Neural progenitor cell (in vitro differentiated cells): ENCODE measurements at regions not wholly inside any gene's neighbourhood (a gene's known extent, or its start where the extent isn't known, plus 50 kb on each side); places are given as distances from the start of the nearest gene placed in this dataset.

ENCODE experiments used
- DNase-seq: peaks from one replicate; pipeline ENCODE4 v3.0.0-alpha.2; 2016; ENCODE audit warnings: low spot score
- H2AFZ ChIP-seq: fragments of 200-600 bp; sonication (generic); replicated peaks from 2 replicates; pipeline ENCODE4 v1.6.1; 2016; ENCODE audit warnings: antibody characterized with exemption
- H3F3A ChIP-seq: fragments of 200-600 bp; sonication (generic); 2 replicates; pipeline ENCODE4 v1.6.1; 2016; ENCODE audit warnings: antibody characterized with exemption, low read depth
- H3K27ac ChIP-seq: fragments of 200-600 bp; sonication (generic); 2 replicates; pipeline ENCODE4 v1.5.1; 2016; ENCODE audit warnings: mild to moderate bottlenecking
- H3K27me3 ChIP-seq: fragments of 200-600 bp; sonication (generic); 2 replicates; pipeline ENCODE4 v1.6.1; 2016; ENCODE audit warnings: mild to moderate bottlenecking, moderate library complexity
- H3K36me3 ChIP-seq: fragments of 200-600 bp; sonication (generic); 2 replicates; pipeline ENCODE4 v1.5.1; 2016
- H3K4me1 ChIP-seq: fragments of 200-600 bp; sonication (generic); 2 replicates; pipeline ENCODE4 v1.6.1; 2016; ENCODE audit warnings: mixed run types
- H3K4me2 ChIP-seq: fragments of 200-600 bp; sonication (generic); 2 replicates; pipeline ENCODE4 v1.6.1; 2016
- H3K4me3 ChIP-seq: fragments of 200-600 bp; sonication (generic); 2 replicates; pipeline ENCODE4 v1.5.1; 2016
- H3K79me2 ChIP-seq: fragments of 200-600 bp; sonication (generic); 2 replicates; pipeline ENCODE4 v1.6.1; 2016; ENCODE audit warnings: low read depth
- H3K9ac ChIP-seq: fragments of 200-600 bp; sonication (generic); 2 replicates; pipeline ENCODE4 v1.6.1; 2016
- H3K9me3 ChIP-seq: fragments of 200-600 bp; sonication (generic); 2 replicates; pipeline ENCODE4 v1.5.1; 2016; ENCODE audit warnings: low read depth
- H4K20me1 ChIP-seq: fragments of 200-600 bp; sonication (generic); 2 replicates; pipeline ENCODE4 v1.6.1; 2016; ENCODE audit warnings: low read depth
- H3K27ac Mint-ChIP-seq: 3 replicates; pipeline ENCODE4 v1.8.0; 2021; ENCODE audit warnings: mixed read lengths
- H3K27me3 Mint-ChIP-seq: 2 replicates; pipeline ENCODE4 v1.8.0; 2022; ENCODE audit warnings: low read depth, mild to moderate bottlenecking, inconsistent platforms, moderate library complexity, mixed read lengths; ENCODE audit not compliant: insufficient read depth
- H3K36me3 Mint-ChIP-seq: 3 replicates; pipeline ENCODE4 v1.8.0; 2021; ENCODE audit warnings: mixed read lengths
- H3K4me1 Mint-ChIP-seq: 3 replicates; pipeline ENCODE4 v1.8.0; 2021; ENCODE audit warnings: mixed read lengths
- H3K4me3 Mint-ChIP-seq: 3 replicates; pipeline ENCODE4 v1.8.0; 2021; ENCODE audit warnings: mild to moderate bottlenecking, moderate library complexity, mixed read lengths
- H3K9me3 Mint-ChIP-seq: 3 replicates; pipeline ENCODE4 v1.8.0; 2020; ENCODE audit warnings: mixed read lengths
- EZH2 ChIP-seq: fragments of 200-600 bp; sonication (generic); IDR thresholded peaks from 2 replicates; pipeline ENCODE4 v1.6.1; 2017; ENCODE audit warnings: antibody characterized with exemption, mild to moderate bottlenecking, moderate library complexity
- EZH2phosphoT487 ChIP-seq: fragments of 200-600 bp; sonication (generic); IDR thresholded peaks from 2 replicates; pipeline ENCODE4 v1.6.1; 2017; ENCODE audit warnings: antibody characterized with exemption
- TF ChIP-seq, protein P1 (sequence below): fragments of 200-600 bp; sonication (generic); IDR thresholded peaks from 2 replicates; pipeline ENCODE4 v1.5.1; 2017; ENCODE audit warnings: antibody characterized with exemption, mild to moderate bottlenecking

DNA sequence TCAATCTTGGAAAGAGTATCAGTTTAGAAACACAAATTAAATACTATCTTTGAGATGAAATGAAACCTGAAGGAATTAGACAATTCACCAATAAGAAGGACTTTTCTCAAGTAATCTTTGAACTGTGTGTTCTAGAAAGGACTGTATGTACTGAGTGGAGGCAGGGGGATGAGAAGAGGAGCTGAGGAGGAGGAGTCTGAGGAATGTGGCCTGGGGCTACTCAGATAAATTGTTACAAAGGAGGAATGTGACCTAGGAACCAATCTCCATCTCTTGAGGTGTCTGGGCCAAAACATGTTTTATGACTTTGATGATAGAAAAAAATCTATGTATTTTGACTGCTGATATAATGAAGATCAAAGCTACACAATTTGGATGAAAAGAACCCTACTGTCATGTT is 124.3 kb upstream of the ANKRD55 start:
- H3K4me2 ChIP-seq = no peak overlapping the region
- H2AFZ ChIP-seq = peak overlapping the region; percentile 56
- H3K9me3 ChIP-seq = no peaks in the 10 kb centered on the region
- no peaks in the 10 kb centered on the region for H4K20me1 ChIP-seq
- no peak overlapping the region for H3K27ac ChIP-seq
- H3K27ac Mint-ChIP-seq = no peak overlapping the region
- no peaks in the 10 kb centered on the region for H3K79me2 ChIP-seq
- H3K9me3 Mint-ChIP-seq = no peaks in the 10 kb centered on the region
- H3F3A ChIP-seq = no peaks in the 10 kb centered on the region
- no peak overlapping the region for H3K9ac ChIP-seq
- no peaks in the 10 kb centered on the region for H3K27me3 ChIP-seq
- H3K27me3 Mint-ChIP-seq = no peaks in the 10 kb centered on the region
- TF ChIP-seq, protein P1, sequence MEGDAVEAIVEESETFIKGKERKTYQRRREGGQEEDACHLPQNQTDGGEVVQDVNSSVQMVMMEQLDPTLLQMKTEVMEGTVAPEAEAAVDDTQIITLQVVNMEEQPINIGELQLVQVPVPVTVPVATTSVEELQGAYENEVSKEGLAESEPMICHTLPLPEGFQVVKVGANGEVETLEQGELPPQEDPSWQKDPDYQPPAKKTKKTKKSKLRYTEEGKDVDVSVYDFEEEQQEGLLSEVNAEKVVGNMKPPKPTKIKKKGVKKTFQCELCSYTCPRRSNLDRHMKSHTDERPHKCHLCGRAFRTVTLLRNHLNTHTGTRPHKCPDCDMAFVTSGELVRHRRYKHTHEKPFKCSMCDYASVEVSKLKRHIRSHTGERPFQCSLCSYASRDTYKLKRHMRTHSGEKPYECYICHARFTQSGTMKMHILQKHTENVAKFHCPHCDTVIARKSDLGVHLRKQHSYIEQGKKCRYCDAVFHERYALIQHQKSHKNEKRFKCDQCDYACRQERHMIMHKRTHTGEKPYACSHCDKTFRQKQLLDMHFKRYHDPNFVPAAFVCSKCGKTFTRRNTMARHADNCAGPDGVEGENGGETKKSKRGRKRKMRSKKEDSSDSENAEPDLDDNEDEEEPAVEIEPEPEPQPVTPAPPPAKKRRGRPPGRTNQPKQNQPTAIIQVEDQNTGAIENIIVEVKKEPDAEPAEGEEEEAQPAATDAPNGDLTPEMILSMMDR = no peak
- no peak for TF ChIP-seq EZH2
- no peak for TF ChIP-seq EZH2phosphoT487
- no peak overlapping the region for H3K4me3 Mint-ChIP-seq
- no peak for DNase-seq
- no peak overlapping the region for H3K4me3 ChIP-seq
- no peaks in the 10 kb centered on the region for H3K36me3 Mint-ChIP-seq
- H3K4me1 Mint-ChIP-seq = peaks cover 7% of the 10 kb centered on the region
- H3K4me1 ChIP-seq = no peaks in the 10 kb centered on the region
- no peaks in the 10 kb centered on the region for H3K36me3 ChIP-seq

DNA sequence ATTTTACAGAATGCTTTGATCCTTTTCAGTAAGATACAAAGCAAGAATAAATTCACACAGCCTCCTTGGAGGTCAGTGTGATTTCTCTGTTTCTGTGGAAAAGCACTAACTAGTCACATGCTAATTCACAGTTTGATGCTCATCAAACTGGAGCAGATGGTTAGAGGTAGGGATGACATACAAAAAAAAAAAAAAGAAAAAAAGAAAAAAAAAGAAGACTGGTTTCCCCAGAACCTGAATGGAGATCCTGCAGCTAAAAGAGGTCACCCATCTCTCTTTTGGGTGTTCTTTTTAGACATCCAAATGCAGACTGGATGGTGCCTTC is 123.7 kb upstream of the ANKRD55 start:
- Mint-ChIP-seq H3K4me1 (peaks cover 7% of the 10 kb centered on the region), H3K36me3 (no peaks in the 10 kb centered on the region), H3K9me3 (no peaks in the 10 kb centered on the region), H3K4me3 (no peak overlapping the region), H3K27me3 (no peaks in the 10 kb centered on the region), H3K27ac (no peak overlapping the region)
- Histone ChIP-seq H3K27ac (no peak overlapping the region), H3K4me3 (no peak overlapping the region), H3K79me2 (no peaks in the 10 kb centered on the region), H3K4me1 (no peaks in the 10 kb centered on the region), H3F3A (no peaks in the 10 kb centered on the region), H3K9ac (no peak overlapping the region), H4K20me1 (no peaks in the 10 kb centered on the region), H3K36me3 (no peaks in the 10 kb centered on the region), H3K4me2 (no peak overlapping the region), H2AFZ (no peak overlapping the region), H3K27me3 (no peaks in the 10 kb centered on the region), H3K9me3 (no peaks in the 10 kb centered on the region)
- no peak for TF ChIP-seq EZH2phosphoT487
- TF ChIP-seq EZH2 = no peak
- TF ChIP-seq, protein P1 = no peak
- no peak for DNase-seq

DNA sequence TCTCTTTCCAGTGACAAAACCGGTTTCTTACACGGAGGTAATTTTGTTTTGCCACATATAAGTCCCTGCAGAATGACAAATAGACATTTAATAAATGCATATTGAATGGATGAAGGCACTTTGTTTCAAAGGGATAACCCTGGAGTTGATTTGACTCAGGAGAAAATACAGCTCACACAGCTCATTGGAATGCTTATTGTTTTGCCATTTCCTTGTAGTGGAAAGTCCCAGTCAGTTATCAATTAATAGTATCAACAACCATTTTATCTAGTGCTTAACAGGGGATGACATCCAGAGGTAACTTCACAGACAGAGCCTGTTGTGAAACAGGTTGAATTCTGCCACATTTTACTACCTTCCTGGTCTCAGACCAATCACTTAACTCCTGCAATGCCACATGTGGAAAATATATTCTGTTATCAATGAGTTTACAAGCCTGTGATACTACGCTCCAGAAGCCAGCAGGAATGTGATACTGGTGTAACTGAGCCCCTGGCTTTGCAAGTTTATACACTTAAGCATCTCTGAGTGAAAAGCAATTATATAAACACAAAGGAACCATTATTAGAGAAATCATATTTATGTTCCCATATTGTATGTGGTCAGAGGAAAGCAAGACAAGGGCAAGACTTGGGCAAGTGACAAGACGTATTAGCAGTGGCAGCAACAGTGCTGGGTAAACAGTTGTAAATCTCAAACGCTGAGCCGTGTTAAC is 123.1 kb upstream of the ANKRD55 start:
- no peak for DNase-seq
- H3K79me2 ChIP-seq = no peaks in the 10 kb centered on the region
- no peak overlapping the region for H3K4me3 ChIP-seq
- no peaks in the 10 kb centered on the region for H3F3A ChIP-seq
- H4K20me1 ChIP-seq = no peaks in the 10 kb centered on the region
- TF ChIP-seq, protein P1 = no peak
- TF ChIP-seq EZH2phosphoT487 (no peak), EZH2 (no peak)
- no peaks in the 10 kb centered on the region for H3K27me3 ChIP-seq
- H2AFZ ChIP-seq = no peak overlapping the region
- no peaks in the 10 kb centered on the region for H3K9me3 ChIP-seq
- Mint-ChIP-seq H3K4me3 (no peak overlapping the region), H3K9me3 (no peaks in the 10 kb centered on the region), H3K27ac (no peak overlapping the region), H3K36me3 (no peaks in the 10 kb centered on the region), H3K4me1 (peaks cover 7% of the 10 kb centered on the region), H3K27me3 (no peaks in the 10 kb centered on the region)
- no peaks in the 10 kb centered on the region for H3K4me1 ChIP-seq
- H3K9ac ChIP-seq = no peak overlapping the region
- no peak overlapping the region for H3K4me2 ChIP-seq
- no peak overlapping the region for H3K27ac ChIP-seq
- H3K36me3 ChIP-seq = no peaks in the 10 kb centered on the region
